ENCODE measurements at regions not wholly inside any gene's neighbourhood (a gene's known extent, or its start where the extent isn't known, plus 50 kb on each side); places are given as distances from the start of the nearest gene placed in this dataset.

- no peak for TF ChIP-seq POLR2A (IDR thresholded peaks at IDR 0.05; ENCODE audit: low read length)
- no peak for TF ChIP-seq GATA1 (IDR thresholded peaks at IDR 0.05; ENCODE audit: low read depth, low read length)
These were observed 150.1 kb upstream of the LRRN1 start for GRCh38 chr3:3648988-3649679.
